ENCODE measurements at regions not wholly inside any gene's neighbourhood (a gene's known extent, or its start where the extent isn't known, plus 50 kb on each side); places are given as distances from the start of the nearest gene placed in this dataset.
A peak's percentile ranks its signal among the peaks of the same experiment; 100 is the strongest.

DNA sequence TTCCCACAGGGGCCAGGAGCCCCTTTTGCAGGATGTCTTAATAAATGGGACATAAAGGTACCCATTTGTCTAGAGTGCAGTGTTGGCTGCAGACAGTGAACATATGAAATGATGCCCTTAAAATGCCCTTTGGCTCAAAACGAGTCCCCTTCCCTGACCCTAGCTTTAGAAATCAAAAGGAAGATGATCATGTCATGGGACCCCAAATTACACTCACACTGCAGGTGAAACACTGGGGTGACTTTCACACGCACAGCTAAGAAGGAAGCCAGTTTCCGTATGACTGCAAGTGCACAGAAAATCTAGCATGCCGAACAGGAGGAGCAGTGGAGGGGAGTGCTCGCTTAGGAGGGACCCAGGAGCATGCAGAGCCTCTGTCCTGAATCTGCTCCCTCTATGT, 154.5 kb upstream of the KLF14 start:
- WGBS, 2 donors, result 75 to 78% methylated on average over 5 of the region's 5 CpGs
- DNase-seq (ENCODE audit: low spot score in 2 of 2), result no peak
- peaks cover 0 to 88% (median 63%) of the 10 kb centered on the region in 4 donors for H3K4me1 ChIP-seq
- no peak overlapping the region for H3K4me3 ChIP-seq
- peak overlapping the region; percentile 69 to 97 (median 94) for H3K27ac ChIP-seq
- TF ChIP-seq, protein P1, sequence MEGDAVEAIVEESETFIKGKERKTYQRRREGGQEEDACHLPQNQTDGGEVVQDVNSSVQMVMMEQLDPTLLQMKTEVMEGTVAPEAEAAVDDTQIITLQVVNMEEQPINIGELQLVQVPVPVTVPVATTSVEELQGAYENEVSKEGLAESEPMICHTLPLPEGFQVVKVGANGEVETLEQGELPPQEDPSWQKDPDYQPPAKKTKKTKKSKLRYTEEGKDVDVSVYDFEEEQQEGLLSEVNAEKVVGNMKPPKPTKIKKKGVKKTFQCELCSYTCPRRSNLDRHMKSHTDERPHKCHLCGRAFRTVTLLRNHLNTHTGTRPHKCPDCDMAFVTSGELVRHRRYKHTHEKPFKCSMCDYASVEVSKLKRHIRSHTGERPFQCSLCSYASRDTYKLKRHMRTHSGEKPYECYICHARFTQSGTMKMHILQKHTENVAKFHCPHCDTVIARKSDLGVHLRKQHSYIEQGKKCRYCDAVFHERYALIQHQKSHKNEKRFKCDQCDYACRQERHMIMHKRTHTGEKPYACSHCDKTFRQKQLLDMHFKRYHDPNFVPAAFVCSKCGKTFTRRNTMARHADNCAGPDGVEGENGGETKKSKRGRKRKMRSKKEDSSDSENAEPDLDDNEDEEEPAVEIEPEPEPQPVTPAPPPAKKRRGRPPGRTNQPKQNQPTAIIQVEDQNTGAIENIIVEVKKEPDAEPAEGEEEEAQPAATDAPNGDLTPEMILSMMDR (IDR thresholded peaks at IDR 0.05), result no peak
- TF ChIP-seq EP300 (IDR thresholded peaks at IDR 0.05) (no peak), POLR2A (IDR thresholded peaks at IDR 0.05) (no peak)
- no peaks in the 10 kb centered on the region for H3K9me3 ChIP-seq
- H3K27me3 ChIP-seq, result no peaks in the 10 kb centered on the region
- peaks cover 0 to 48% (median 20%) of the 10 kb centered on the region in 3 donors for H3K36me3 ChIP-seq

- peaks cover 0 to 37% (median 3%) of the 10 kb centered on the region in 3 donors for H3K36me3 ChIP-seq
- no peaks in the 10 kb centered on the region for H3K27me3 ChIP-seq
- WGBS, 2 donors, result 66 to 68% methylated on average over 11 of the region's 11 CpGs
These were observed 156.4 kb upstream of the KLF14 start for GRCh38 chr7:130890176-130891020.

DNA sequence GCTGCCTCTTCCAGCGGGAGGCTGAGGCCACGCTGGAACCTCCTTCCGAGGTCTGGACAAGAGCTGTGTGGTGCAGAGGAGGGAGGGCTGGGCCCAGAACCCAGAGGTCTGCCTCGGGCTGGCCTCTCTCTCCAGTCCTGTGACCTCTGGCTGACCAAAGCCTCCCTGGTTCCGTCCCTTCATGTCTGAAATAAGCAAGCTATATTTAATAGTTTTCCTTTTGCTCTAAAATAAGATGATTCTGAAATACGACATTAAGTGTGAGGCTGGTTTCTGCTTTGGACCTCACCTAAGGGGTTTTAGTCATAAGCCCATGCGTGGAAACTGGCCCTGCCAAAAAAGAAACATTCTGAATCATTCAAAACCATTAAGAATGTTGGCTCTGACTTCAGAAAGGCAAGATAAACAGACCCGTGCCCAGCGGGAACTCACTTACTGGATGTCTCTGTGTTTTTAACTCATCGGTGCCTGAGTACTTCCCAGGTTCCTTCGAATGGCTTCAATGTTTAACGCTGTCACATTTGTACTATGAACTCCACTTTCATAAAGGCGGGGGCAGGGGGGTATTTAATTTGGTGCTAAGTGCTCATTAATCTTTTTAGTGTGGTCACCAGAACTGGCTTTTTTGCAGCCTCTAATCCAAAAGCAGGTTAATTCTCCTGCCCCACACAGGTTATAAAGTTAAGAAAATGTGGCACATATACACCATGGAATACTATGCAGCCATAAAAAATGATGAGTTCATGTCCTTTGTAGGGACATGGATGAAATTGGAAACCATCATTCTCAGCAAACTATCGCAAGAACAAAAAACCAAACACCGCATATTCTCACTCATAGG, 157.5 kb upstream of the KLF14 start:
- Histone ChIP-seq H3K9me3 (no peaks in the 10 kb centered on the region), H3K27me3 (no peaks in the 10 kb centered on the region), H3K27ac (peak overlapping the region; percentile 88 to 97 (median 94)), H3K36me3 (peaks cover 0 to 33% (median 3%) of the 10 kb centered on the region in 3 donors), H3K4me1 (peaks cover 7 to 93% (median 77%) of the 10 kb centered on the region in 4 donors), H3K4me3 (no peak overlapping the region)
- TF ChIP-seq POLR2A (IDR thresholded peaks at IDR 0.05) (peak in 1 of 2 donors; percentile 16), EP300 (IDR thresholded peaks at IDR 0.05) (peak in 1 of 2 donors; percentile 84)
- TF ChIP-seq, protein P1 (IDR thresholded peaks at IDR 0.05), result no peak
- DNase-seq (ENCODE audit: low spot score in 2 of 2), result peak; percentile 63 to 78
- 31 to 35% methylated on average over 14 of the region's 15 CpGs for WGBS, 2 donors

More at GRCh38 chr7:130890176-130891020, 156.4 kb upstream of the KLF14 start:
- no peaks in the 10 kb centered on the region for H3K9me3 ChIP-seq
- TF ChIP-seq POLR2A (IDR thresholded peaks at IDR 0.05) (no peak), EP300 (IDR thresholded peaks at IDR 0.05) (peak; percentile 54 to 85)
- TF ChIP-seq, protein P1 (IDR thresholded peaks at IDR 0.05), result no peak
- peak overlapping the region; percentile 88 to 97 (median 94) for H3K27ac ChIP-seq
- DNase-seq (ENCODE audit: low spot score in 2 of 2), result peak in 1 of 2 donors; percentile 61
- no peak overlapping the region for H3K4me3 ChIP-seq
- H3K4me1 ChIP-seq, result peaks cover 7 to 92% (median 76%) of the 10 kb centered on the region in 4 donors

GRCh38 chr7:130893441-130893894, 159.5 kb upstream of the KLF14 start:
- no peak overlapping the region for H3K4me3 ChIP-seq

More at GRCh38 chr7:130893441-130893894, 159.5 kb upstream of the KLF14 start:
- Histone ChIP-seq H3K27ac (peak overlapping the region; percentile 75 to 99 (median 88)), H3K36me3 (peaks cover 0 to 29% (median 3%) of the 10 kb centered on the region in 3 donors), H3K9me3 (no peaks in the 10 kb centered on the region), H3K27me3 (no peaks in the 10 kb centered on the region), H3K4me1 (peaks cover 7 to 93% (median 76%) of the 10 kb centered on the region in 4 donors)
- TF ChIP-seq, protein P1 (IDR thresholded peaks at IDR 0.05), result peak in 1 of 5 experiments; percentile 11
- peak; percentile 58 to 83 for TF ChIP-seq EP300 (IDR thresholded peaks at IDR 0.05)
- TF ChIP-seq POLR2A (IDR thresholded peaks at IDR 0.05), result peak in 1 of 2 donors; percentile 18
- peak in 1 of 2 donors; percentile 70 for DNase-seq (ENCODE audit: low spot score in 2 of 2)
- WGBS, 2 donors, result 14 to 29% methylated on average over 7 of the region's 7 CpGs

Data from tibial nerve (tissue), 4 donors.